GM12875 (cell line): ENCODE measurements at regions not wholly inside any gene's neighbourhood (a gene's known extent, or its start where the extent isn't known, plus 50 kb on each side); places are given as distances from the start of the nearest gene placed in this dataset.

ENCODE experiments used
- H3K4me3 ChIP-seq: one replicate; pipeline ENCODE4 v1.5.1; 2011; ENCODE audit warnings: low read depth, low read length, control low read depth
- CTCF ChIP-seq: IDR thresholded peaks from 2 replicates; pipeline ENCODE4 v1.5.1; 2011; ENCODE audit warnings: low read depth, mild to moderate bottlenecking, control low read depth, inconsistent platforms, low read length, moderate library complexity, borderline replicate concordance; ENCODE audit not compliant: insufficient read depth

- no peak for TF ChIP-seq CTCF
- H3K4me3 ChIP-seq: no peak overlapping the region
These were observed 413.2 kb upstream of the SLC14A2 start for GRCh38 chr18:45202061-45202460.

- H3K4me3 ChIP-seq: no peak overlapping the region
- TF ChIP-seq CTCF: no peak
These were observed 411.6 kb upstream of the SLC14A2 start for GRCh38 chr18:45203677-45204076.

GRCh38 chr18:45207328-45207727, 407.9 kb upstream of the SLC14A2 start:
- TF ChIP-seq CTCF: no peak
- H3K4me3 ChIP-seq: no peak overlapping the region

- no peak for TF ChIP-seq CTCF
- no peak overlapping the region for H3K4me3 ChIP-seq
These were observed 407.1 kb upstream of the SLC14A2 start for GRCh38 chr18:45208164-45208563.

- peak; percentile 99 for TF ChIP-seq CTCF
- H3K4me3 ChIP-seq: no peak overlapping the region
These were observed 402.9 kb upstream of the SLC14A2 start for GRCh38 chr18:45212181-45213039.

- H3K4me3 ChIP-seq: no peak overlapping the region
- no peak for TF ChIP-seq CTCF
These were observed 402.3 kb upstream of the SLC14A2 start for GRCh38 chr18:45213040-45213333.

- no peak overlapping the region for H3K4me3 ChIP-seq
- no peak for TF ChIP-seq CTCF
These were observed 396.8 kb upstream of the SLC14A2 start for GRCh38 chr18:45218436-45218835.
